Breast epithelium (tissue), 4 donors: ENCODE measurements at regions not wholly inside any gene's neighbourhood (a gene's known extent, or its start where the extent isn't known, plus 50 kb on each side); places are given as distances from the start of the nearest gene placed in this dataset.

Experiments used
- DNase-seq, 2 donors: peaks; one replicate each; pipeline ENCODE4 v3.0.0-alpha.2; 2019; ENCODE audit warnings: low spot score in 2 of 2
- H3K27ac ChIP-seq, 2 donors: fragments of 200-600 bp; sonication (generic) in 1 of 2; one replicate each; pipeline ENCODE4 v1.5.1; 2016 to 2019; ENCODE audit warnings: mild to moderate bottlenecking in 1 of 2
- H3K27me3 ChIP-seq, 2 donors: fragments of 200-600 bp; sonication (generic) in 1 of 2; one replicate each; pipeline versions ENCODE4 v1.5.1 to v1.6.0; 2017 to 2019; ENCODE audit warnings: control low read depth in 1 of 2, mild to moderate bottlenecking in 1 of 2
- H3K36me3 ChIP-seq: fragments of 200-600 bp; one replicate; pipeline ENCODE4 v1.5.1; 2019
- H3K4me1 ChIP-seq, 2 donors: fragments of 200-600 bp; sonication (generic); one replicate each; pipeline ENCODE4 v1.5.1; 2016 to 2019; ENCODE audit warnings: control low read depth in 1 of 2
- H3K4me3 ChIP-seq, 3 donors: fragments of 200-600 bp; sonication (generic); 1 replicate in 2 of 3; 2 replicates in 1 of 3; pipeline ENCODE4 v1.5.1; 2016 to 2019; ENCODE audit warnings: mild to moderate bottlenecking in 3 of 3, moderate library complexity in 2 of 3
- H3K9me3 ChIP-seq, 2 donors: fragments of 200-600 bp; sonication (generic) in 1 of 2; one replicate each; pipeline ENCODE4 v1.5.1; 2016 to 2019; ENCODE audit warnings: control low read depth in 1 of 2
- POLR2A ChIP-seq: fragments of 450-650 bp; IDR thresholded peaks from one replicate; pipeline ENCODE4 v1.6.1; 2016; ENCODE audit warnings: antibody characterized with exemption, mild to moderate bottlenecking, moderate library complexity
- POLR2AphosphoS5 ChIP-seq, 3 donors: sonication (generic); formaldehyde crosslinking; IDR thresholded peaks; one replicate each; pipeline ENCODE4 v1.6.1; 2017; ENCODE audit warnings: antibody characterized with exemption in 3 of 3
- intact Hi-C: fragments of 100-400 bp; cut with DNase I; formaldehyde crosslinking; loops from one replicate; pipeline ENCODE4 v1.15.1; 2023; ENCODE audit warnings: low total_unique reads
- TF ChIP-seq, protein P1 (sequence below), 3 donors: fragments of 450-650 bp; IDR thresholded peaks; one replicate each; pipeline ENCODE4 v1.5.1; 2016 to 2017; ENCODE audit warnings: antibody characterized with exemption in 3 of 3, mild to moderate bottlenecking in 3 of 3, moderate library complexity in 3 of 3

DNA sequence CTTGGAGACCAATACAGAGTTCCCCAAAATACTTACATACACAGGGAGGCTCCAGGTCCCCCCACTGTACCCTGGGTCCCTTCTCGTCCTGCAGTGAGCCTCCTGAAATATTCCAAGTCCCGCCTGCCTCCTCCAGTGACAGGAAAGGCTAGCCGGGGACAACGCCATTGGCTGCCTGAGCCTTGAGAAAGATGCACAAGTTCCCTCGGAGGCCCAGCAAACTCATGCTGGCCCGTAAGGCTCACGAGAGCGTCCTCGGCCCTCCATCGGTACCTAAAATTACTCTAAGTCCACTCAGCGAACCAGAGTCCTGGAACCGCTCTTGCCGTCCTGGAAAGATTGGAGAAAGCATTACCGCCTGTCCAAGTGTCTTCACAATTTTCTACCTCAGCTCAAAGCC lies 228.6 kb downstream of the ADAM29 start:
- DNase-seq = no peak
- TF ChIP-seq POLR2AphosphoS5 (IDR thresholded peaks at IDR 0.05) (no peak), POLR2A (no peak)
- TF ChIP-seq, protein P1, sequence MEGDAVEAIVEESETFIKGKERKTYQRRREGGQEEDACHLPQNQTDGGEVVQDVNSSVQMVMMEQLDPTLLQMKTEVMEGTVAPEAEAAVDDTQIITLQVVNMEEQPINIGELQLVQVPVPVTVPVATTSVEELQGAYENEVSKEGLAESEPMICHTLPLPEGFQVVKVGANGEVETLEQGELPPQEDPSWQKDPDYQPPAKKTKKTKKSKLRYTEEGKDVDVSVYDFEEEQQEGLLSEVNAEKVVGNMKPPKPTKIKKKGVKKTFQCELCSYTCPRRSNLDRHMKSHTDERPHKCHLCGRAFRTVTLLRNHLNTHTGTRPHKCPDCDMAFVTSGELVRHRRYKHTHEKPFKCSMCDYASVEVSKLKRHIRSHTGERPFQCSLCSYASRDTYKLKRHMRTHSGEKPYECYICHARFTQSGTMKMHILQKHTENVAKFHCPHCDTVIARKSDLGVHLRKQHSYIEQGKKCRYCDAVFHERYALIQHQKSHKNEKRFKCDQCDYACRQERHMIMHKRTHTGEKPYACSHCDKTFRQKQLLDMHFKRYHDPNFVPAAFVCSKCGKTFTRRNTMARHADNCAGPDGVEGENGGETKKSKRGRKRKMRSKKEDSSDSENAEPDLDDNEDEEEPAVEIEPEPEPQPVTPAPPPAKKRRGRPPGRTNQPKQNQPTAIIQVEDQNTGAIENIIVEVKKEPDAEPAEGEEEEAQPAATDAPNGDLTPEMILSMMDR (IDR thresholded peaks at IDR 0.05) = no peak
- Histone ChIP-seq H3K36me3 (no peaks in the 10 kb centered on the region), H3K27ac (no peak overlapping the region), H3K4me3 (no peak overlapping the region), H3K4me1 (no peaks in the 10 kb centered on the region), H3K9me3 (no peaks in the 10 kb centered on the region), H3K27me3 (no peaks in the 10 kb centered on the region)
- intact Hi-C loops = no loop called here

GRCh38 chr4:175147233-175147632 lies 229.1 kb downstream of the ADAM29 start:
- intact Hi-C loops = no loop called here

DNA sequence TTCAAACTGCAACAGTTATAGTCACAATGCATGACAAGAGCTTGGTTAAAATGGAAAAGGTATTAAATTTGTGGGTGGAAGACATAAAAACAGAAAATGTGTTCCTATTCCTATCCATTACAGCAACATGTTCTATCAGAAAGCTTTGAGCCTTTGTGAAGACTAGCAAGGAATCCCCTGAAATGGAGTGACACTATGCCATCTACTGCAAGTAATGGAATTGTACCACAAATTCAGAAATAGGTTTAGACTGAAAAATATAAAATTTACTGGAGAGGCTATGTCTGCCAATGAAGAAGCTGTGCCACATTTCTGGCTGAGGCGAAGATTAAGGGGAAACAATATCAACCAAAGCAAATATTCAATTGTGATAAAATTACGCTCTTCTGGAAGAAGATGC lies 247.9 kb downstream of the ADAM29 start:
- Histone ChIP-seq H3K36me3 (no peaks in the 10 kb centered on the region), H3K27ac (no peak overlapping the region), H3K4me1 (no peaks in the 10 kb centered on the region), H3K27me3 (no peaks in the 10 kb centered on the region), H3K9me3 (no peaks in the 10 kb centered on the region), H3K4me3 (no peak overlapping the region)
- intact Hi-C loops = no loop called here
- no peak for DNase-seq
- TF ChIP-seq POLR2A (no peak), POLR2AphosphoS5 (IDR thresholded peaks at IDR 0.05) (no peak)
- TF ChIP-seq, protein P1 (IDR thresholded peaks at IDR 0.05) = no peak

More at GRCh38 chr4:175147233-175147632, 229.1 kb downstream of the ADAM29 start:
- TF ChIP-seq POLR2A = no peak
- TF ChIP-seq, protein P1 (IDR thresholded peaks at IDR 0.05) = no peak
- TF ChIP-seq POLR2AphosphoS5 (IDR thresholded peaks at IDR 0.05) = no peak
- Histone ChIP-seq H3K27ac (no peak overlapping the region), H3K27me3 (no peaks in the 10 kb centered on the region), H3K4me1 (no peaks in the 10 kb centered on the region), H3K36me3 (no peaks in the 10 kb centered on the region), H3K9me3 (no peaks in the 10 kb centered on the region), H3K4me3 (no peak overlapping the region)
- no peak for DNase-seq

- TF ChIP-seq, protein P1 (IDR thresholded peaks at IDR 0.05) = no peak
- TF ChIP-seq POLR2A = no peak
- TF ChIP-seq POLR2AphosphoS5 (IDR thresholded peaks at IDR 0.05) = no peak
- Histone ChIP-seq H3K27ac (no peak overlapping the region), H3K36me3 (no peaks in the 10 kb centered on the region), H3K4me3 (no peak overlapping the region), H3K27me3 (no peaks in the 10 kb centered on the region), H3K9me3 (peaks cover 0 to 4% of the 10 kb centered on the region in 2 donors), H3K4me1 (no peaks in the 10 kb centered on the region)
- intact Hi-C loops = no loop called here
- DNase-seq = no peak
Observed at GRCh38 chr4:175176710-175177109, 258.6 kb downstream of the ADAM29 start.

DNA sequence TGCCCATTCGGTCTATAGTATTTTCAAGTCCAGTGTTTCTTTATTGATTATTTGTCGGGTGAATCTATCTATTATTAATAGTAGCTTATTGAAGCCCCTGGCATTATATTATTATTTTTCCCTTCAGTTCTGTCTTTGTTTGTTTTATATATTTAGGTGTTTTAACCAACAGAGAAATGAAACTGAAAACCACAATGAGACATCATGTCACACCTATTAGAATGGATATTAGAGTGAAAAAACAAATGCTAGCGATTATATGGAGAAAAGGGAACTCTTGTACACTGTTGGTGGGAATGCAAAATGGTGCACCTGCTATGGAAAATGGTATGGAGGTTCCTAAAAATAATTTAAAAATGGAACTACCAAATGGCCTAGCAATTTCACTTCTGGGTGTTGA lies 272.5 kb downstream of the ADAM29 start:
- Histone ChIP-seq H3K36me3 (no peaks in the 10 kb centered on the region), H3K4me1 (no peaks in the 10 kb centered on the region)

More for the DNA sequence above, 272.5 kb downstream of the ADAM29 start:
- Histone ChIP-seq H3K27me3 (no peaks in the 10 kb centered on the region), H3K27ac (no peak overlapping the region), H3K9me3 (no peaks in the 10 kb centered on the region), H3K4me3 (no peak overlapping the region)
- no peak for DNase-seq
- intact Hi-C loops = no loop called here
- TF ChIP-seq, protein P1 (IDR thresholded peaks at IDR 0.05) = no peak
- no peak for TF ChIP-seq POLR2AphosphoS5 (IDR thresholded peaks at IDR 0.05)
- no peak for TF ChIP-seq POLR2A
